GM21786 (cell line): ENCODE measurements at regions not wholly inside any gene's neighbourhood (a gene's known extent, or its start where the extent isn't known, plus 50 kb on each side); places are given as distances from the start of the nearest gene placed in this dataset.
A peak's percentile ranks its signal among the peaks of the same experiment; 100 is the strongest.

Experiments used
- ATAC-seq: cut with Tn5 transposase; IDR thresholded peaks from one replicate; pipeline ENCODE4 v1.9.1; 2021; ENCODE audit not compliant: unreplicated experiment

DNA sequence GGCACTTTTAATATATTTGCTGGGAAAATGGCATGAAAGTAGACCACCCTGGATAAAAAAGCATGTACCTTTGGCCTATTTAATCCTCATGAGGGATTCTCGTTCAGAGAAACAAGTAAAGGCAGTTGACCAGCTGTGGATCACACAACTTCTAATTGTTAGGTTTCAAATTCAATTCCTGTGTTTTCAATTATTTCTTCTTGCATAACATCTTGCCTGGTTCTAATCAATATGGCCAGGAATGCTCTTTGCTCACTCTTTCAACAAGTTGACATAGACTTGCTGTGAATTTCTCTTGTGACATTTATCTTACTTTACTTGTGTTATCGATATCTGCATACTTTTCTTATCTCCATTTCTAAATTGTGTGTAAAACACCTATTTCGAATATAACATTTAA, 211.8 kb downstream of the SLC7A11 start:
- ATAC-seq: no peak

DNA sequence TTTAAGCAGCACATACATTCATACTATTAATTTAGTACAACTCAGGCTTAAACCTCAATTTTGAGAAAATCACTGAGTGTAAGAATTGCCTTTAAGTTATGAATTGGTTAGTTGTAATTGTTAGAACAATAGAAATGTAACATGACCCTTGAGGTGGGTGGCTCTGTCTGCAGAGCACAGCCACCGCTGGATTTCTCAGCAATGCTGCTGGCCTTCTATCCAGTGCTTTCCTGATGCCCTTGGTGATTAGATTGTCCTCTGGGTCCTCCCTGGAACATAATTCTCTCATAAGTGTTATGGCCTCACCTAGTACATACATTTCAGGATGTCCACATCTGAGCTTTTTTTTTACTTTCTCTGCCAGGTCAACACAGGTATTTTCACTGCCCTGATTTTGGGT, 213.2 kb downstream of the SLC7A11 start:
- ATAC-seq: no peak

DNA sequence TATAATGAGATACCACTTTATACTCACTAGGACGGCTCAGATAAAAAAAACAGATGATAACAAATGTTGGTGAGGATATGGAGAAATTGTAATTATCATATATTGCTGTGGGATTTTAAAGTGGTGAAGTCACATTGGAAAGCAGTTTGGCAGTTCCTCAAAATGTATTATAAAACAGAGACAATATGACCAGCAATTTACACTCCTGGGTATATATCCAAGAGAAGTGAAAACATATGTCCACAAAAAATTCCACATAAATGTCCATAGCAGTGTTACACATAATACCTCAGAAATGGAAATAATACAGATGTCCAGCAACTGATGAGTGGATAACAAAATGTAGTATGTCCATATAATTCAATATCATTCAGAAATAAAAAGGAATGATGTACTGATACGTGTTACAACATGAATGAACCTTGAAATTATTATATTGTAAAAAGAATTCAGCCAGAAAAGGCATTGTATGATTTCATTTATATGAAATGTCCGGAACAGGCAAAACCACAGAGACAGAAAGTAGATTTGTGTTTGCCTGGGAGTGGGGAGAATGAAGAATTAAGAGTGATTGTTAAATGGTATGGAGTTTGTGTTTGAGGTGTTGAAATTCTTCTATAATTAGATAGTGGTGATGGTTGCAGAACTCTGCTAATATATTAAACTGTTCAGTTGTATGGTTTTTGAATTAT, 220.9 kb downstream of the SLC7A11 start:
- no peak for ATAC-seq

DNA sequence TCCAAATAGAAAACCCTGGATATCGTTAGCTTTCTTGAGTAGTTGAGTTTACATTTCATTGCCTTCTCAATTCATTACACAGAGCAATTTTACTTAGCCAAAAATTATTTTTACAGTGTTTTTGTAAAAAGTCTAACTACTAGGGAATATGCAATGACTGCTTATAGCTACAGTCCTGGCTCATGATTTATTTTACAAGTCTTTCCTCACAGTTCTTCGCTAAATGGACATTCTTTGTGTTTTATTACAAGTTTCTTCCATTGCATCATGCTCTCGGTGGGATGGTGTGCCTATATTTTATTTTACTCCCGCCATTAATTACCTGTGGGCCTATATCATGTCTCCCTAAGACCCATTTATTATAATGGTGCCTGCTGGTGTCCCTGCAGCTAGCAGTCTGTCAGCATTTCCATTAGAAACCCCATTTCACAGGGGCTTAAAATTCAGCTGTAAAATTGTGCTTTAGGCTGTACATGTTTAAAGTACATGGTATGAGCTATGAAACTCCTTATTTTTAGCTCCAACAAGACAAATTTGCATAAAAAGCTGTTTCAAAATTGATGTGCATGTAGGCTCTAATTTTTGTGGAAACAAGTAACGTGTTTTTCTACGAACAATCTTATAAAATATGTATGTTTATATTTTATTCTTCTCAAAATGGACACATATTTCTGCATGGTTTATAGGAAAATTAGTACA, 227.4 kb downstream of the SLC7A11 start:
- ATAC-seq: no peak

- ATAC-seq: no peak
These were observed 228.5 kb downstream of the SLC7A11 start for GRCh38 chr4:138013625-138014024.

GRCh38 chr4:138010639-138011038, 231.5 kb downstream of the SLC7A11 start:
- peak; percentile 62 for ATAC-seq

- no peak for ATAC-seq
These were observed 234.6 kb downstream of the SLC7A11 start for GRCh38 chr4:138007572-138007971.

DNA sequence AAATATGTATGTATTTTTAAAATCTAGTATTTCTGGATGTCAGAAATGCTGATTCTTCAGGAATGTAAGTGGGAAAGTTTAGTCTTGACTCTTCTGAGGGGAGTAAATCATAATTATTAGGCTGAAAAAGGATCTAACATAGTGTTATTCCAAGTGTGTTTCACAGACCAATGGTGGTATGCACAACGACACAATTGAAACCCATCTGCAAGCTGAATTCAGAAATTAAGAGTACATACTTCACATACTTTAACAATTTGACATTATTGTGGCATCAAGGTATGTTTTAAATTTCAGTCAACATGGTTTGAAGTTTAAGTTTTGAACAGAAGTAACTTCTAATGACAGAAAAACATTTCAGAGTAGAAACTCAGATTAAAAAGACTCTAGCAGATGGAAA, 236.7 kb downstream of the SLC7A11 start:
- ATAC-seq: no peak

GRCh38 chr4:138003248-138003647, 238.9 kb downstream of the SLC7A11 start:
- ATAC-seq: peak; percentile 94

DNA sequence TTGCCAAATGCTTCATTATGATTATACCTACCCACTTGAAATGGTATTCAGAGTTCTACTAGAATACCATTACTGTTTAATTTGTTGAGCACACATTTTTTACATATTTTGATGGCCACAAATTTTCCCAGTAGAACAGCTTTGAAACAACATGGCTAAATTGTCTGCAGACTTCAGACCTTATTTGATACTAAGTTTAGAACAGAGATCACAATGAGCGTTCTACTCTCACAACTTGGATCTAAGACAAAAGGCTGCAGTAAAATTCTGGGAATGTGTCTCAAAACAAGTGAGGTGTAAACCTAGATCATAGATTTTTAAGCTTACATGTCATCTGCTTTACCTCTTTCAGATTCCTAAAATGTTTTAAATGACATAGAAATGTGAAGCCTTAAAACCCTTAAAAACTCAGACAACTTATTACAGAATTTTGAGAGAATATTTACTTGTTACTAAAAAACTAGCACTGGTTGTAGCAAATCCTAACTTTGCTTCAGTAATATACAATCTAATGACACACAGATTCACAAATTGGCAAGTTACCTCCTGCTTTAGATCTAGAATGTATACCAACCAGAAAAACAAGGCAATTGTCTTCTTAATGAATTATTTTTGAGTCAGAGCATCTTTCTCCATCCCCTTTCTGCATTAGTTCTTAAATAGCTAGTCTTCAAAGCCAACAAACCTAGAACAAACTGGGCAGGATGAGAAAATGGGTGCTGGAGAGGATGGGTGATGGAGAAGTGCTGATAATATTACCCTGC, 243.3 kb downstream of the SLC7A11 start:
- no peak for ATAC-seq

DNA sequence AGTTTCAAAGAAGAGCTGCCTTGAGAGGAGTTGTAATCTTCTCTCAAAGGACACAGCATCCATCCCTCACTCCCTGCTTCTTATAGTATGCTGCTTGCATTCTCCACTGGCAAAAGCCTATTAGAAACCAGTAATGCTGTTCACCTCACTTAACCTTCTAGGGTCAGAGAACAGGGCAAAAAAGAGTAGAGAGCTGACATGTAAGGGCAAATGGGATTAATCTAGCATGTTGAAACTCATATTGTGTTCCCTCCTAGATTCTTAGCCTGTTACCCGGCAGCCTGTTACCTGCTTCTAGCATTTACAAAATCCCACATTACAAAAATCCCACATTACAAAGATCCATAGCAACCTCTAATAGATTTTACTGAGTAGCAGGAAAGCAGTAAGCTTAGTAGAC, 244.7 kb downstream of the SLC7A11 start:
- ATAC-seq: no peak

DNA sequence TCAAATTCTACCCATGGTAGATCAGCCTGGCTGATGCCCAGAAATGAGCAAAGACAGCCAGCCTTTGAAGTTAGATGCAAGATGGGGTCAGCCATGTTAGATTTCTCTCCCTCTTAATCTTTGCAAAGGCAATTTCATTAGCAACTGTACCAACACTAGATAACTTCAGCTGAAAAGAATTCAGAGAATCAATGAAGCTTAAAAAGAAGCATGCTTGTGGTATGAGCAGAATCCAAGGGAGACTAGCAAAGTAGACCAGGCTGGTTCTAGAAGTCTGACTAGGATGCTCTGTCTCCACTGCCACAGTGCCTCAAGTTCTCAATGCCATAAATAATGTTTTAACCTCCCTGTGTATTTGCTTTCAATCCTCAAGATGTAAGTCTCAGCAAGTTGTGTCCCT, 247.3 kb downstream of the SLC7A11 start:
- ATAC-seq: no peak

GRCh38 chr4:137993232-137993631, 248.9 kb downstream of the SLC7A11 start:
- ATAC-seq: no peak

DNA sequence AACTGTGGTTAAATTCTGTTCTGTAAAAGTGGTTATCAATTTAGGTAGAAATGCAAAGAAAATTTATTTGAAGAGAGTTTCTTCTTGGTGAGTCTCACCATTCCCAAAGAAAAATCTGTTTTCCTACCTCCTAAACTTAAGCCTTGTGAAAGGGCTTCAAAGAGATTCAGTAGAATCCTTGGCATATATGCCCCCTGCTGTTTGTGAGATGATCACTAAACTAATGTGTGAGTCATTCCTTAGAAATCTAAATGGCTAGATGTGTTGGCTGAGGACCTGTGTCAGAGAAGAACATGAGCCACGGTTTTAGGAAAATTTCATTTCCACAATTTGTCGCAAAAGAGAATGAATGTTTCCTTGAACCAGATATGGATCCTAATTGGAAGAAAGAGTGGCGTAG, 260.9 kb downstream of the SLC7A11 start:
- ATAC-seq: no peak

DNA sequence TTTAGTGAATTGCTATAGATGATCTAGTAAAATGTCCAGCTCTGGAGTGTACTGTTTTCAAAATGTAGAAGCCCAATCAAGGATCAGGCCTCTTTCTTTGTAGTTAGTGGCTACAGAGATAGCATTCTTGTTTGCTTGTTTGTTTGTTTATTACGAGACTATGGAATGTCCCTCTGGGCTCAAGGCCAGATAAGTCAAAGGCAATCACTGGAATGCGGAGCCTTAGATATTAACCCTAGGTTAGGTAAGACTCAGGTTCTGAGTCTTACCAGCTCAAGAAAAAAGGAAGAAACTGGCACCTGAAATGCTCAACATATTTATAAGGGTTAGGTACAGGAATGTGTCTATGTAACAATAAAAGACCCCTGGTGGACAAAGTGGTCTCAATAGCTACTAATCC, 261.5 kb downstream of the SLC7A11 start:
- no peak for ATAC-seq

DNA sequence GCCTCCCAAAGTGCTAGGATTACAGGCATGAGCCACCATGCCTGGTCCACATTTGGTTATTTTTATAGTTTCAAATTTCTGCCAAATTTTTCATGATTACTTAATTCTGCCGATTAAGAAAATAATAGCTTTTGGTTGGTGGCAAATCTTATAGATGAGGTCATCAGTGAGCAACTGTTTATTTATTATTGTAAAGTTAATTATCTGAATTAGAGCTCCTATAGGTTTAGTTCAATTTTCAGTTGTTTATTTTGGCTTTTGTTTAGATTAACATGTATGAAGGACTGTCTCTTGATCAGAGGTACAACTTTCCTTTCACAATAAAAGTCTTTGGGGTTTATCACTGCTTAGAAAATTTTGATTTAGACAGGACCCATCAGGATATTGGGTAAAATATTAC, 262.2 kb downstream of the SLC7A11 start:
- no peak for ATAC-seq

GRCh38 chr4:137968956-137969678, 273.0 kb downstream of the SLC7A11 start:
- no peak for ATAC-seq

GRCh38 chr4:137967480-137968190, 274.5 kb downstream of the SLC7A11 start:
- ATAC-seq: no peak

GRCh38 chr4:137966504-137966903, 275.6 kb downstream of the SLC7A11 start:
- ATAC-seq: no peak

DNA sequence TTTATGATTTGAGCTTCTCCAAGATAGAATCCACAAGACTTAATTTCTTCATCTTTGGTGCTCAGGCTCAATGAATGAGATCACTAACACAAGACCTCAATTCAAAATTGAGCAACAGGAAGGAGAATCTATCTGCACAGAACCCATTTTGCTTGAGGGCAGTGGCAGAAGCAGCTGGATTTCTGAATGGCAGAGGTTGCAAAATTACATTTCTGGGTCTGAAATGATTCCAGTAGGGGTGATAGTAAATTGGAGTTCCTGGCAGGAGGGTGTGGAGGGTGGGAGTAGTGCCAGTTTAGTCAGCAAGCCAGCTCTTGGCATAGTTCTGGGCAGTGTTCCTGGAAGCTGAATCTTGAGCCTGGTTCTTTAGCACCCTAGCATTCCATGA, 281.1 kb downstream of the SLC7A11 start:
- no peak for ATAC-seq
